ENCODE measurements at regions not wholly inside any gene's neighbourhood (a gene's known extent, or its start where the extent isn't known, plus 50 kb on each side); places are given as distances from the start of the nearest gene placed in this dataset.
A peak's percentile ranks its signal among the peaks of the same experiment; 100 is the strongest.

- Mint-ChIP-seq H3K36me3 (ENCODE audit: low read depth) (no peaks in the 10 kb centered on the region), H3K9me3 (no peaks in the 10 kb centered on the region), H3K27me3 (ENCODE audit: insufficient read depth) (no peaks in the 10 kb centered on the region), H3K4me1 (ENCODE audit: low read depth) (peaks cover 18% of the 10 kb centered on the region), H3K27ac (no peak overlapping the region), H3K4me3 (no peak overlapping the region)
- DNase-seq, result no peak
- no peak for TF ChIP-seq CTCF (IDR thresholded peaks at IDR 0.05)
Observed at GRCh38 chr7:84786073-84786472, 400.8 kb downstream of the SEMA3D start.

GRCh38 chr7:84784450-84784849 is 402.4 kb downstream of the SEMA3D start:
- Mint-ChIP-seq H3K27me3 (ENCODE audit: insufficient read depth) (no peaks in the 10 kb centered on the region), H3K27ac (no peak overlapping the region), H3K36me3 (ENCODE audit: low read depth) (no peaks in the 10 kb centered on the region)

DNA sequence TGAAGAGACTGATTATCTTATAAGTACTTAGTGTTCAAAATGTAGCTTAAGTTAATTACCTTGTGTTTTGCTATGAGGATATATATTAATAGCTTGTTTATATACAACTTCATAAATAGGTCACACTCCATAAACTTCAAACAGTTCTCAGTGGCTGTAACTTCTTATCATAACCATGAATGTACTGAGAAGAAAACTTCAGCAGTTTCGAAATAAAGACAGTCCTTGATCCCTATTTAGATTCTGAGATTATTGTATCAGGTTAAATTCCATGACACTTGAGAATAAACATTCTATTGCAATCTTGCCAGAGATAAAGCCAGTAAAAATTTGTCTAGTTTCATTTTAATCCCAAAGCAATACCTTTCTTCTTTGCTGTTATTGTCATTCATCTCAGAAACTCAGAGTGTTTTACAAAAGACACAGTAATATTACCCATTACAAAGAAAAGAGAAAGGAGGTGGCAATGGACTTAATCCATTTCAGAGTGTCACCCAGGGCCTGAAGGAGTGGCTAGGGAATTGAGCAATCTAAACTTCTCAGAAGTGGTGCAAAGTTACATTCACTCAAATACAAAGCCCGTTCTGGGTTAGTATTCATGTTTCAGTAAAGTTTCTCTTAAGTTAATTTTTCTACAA is 403.6 kb downstream of the SEMA3D start:
- Mint-ChIP-seq H3K4me1 (ENCODE audit: low read depth) (peaks cover 11% of the 10 kb centered on the region), H3K27ac (peak overlapping the region; percentile 25; the same call in 1 of the 2 replicates), H3K9me3 (no peaks in the 10 kb centered on the region), H3K27me3 (ENCODE audit: insufficient read depth) (no peaks in the 10 kb centered on the region), H3K4me3 (peak overlapping the region; percentile 49), H3K36me3 (ENCODE audit: low read depth) (no peaks in the 10 kb centered on the region)
- no peak for DNase-seq
- TF ChIP-seq CTCF (IDR thresholded peaks at IDR 0.05), result no peak

More at GRCh38 chr7:84784450-84784849, 402.4 kb downstream of the SEMA3D start:
- H3K4me1 Mint-ChIP-seq (ENCODE audit: low read depth), result peaks cover 11% of the 10 kb centered on the region
- no peak for DNase-seq
- H3K4me3 Mint-ChIP-seq, result no peak overlapping the region
- H3K9me3 Mint-ChIP-seq, result no peaks in the 10 kb centered on the region
- TF ChIP-seq CTCF (IDR thresholded peaks at IDR 0.05), result no peak

GRCh38 chr7:84781838-84782237 is 405.0 kb downstream of the SEMA3D start:
- TF ChIP-seq CTCF (IDR thresholded peaks at IDR 0.05), result no peak
- no peaks in the 10 kb centered on the region for H3K36me3 Mint-ChIP-seq (ENCODE audit: low read depth)
- no peak for DNase-seq
- H3K27ac Mint-ChIP-seq, result no peak overlapping the region
- no peak overlapping the region for H3K4me3 Mint-ChIP-seq
- no peaks in the 10 kb centered on the region for H3K9me3 Mint-ChIP-seq
- peaks cover 11% of the 10 kb centered on the region for H3K4me1 Mint-ChIP-seq (ENCODE audit: low read depth)
- no peaks in the 10 kb centered on the region for H3K27me3 Mint-ChIP-seq (ENCODE audit: insufficient read depth)

GRCh38 chr7:84780158-84781124 is 406.4 kb downstream of the SEMA3D start:
- Mint-ChIP-seq H3K27me3 (ENCODE audit: insufficient read depth) (no peaks in the 10 kb centered on the region), H3K4me3 (no peak overlapping the region), H3K27ac (no peak overlapping the region), H3K36me3 (ENCODE audit: low read depth) (no peaks in the 10 kb centered on the region), H3K9me3 (no peaks in the 10 kb centered on the region), H3K4me1 (ENCODE audit: low read depth) (peaks cover 11% of the 10 kb centered on the region)
- TF ChIP-seq CTCF (IDR thresholded peaks at IDR 0.05), result no peak
- no peak for DNase-seq

Data from HFFc6 (cell line).